Lung (tissue), 11 donors: ENCODE measurements at regions not wholly inside any gene's neighbourhood (a gene's known extent, or its start where the extent isn't known, plus 50 kb on each side); places are given as distances from the start of the nearest gene placed in this dataset.
A peak's percentile ranks its signal among the peaks of the same experiment; 100 is the strongest.

Experiments used
- ATAC-seq: fragments of 200-7000 bp; cut with Tn5 transposase; one replicate; pipeline ENCODE4 v1.9.1; 2020; ENCODE audit warnings: moderate number of reproducible peaks; ENCODE audit not compliant: insufficient read depth, low FRiP score
- DNase-seq, 3 donors: peaks; one replicate each; pipeline ENCODE4 v3.0.0-alpha.2; 2013 to 2017
- H3K27ac ChIP-seq, 2 donors: one replicate each; pipeline ENCODE4 v1.5.1; 2013; ENCODE audit warnings: mild to moderate bottlenecking in 2 of 2, moderate library complexity in 2 of 2, control low read depth in 1 of 2, inconsistent platforms in 1 of 2, low read depth in 1 of 2, low read length in 1 of 2
- H3K27me3 ChIP-seq, 3 donors: one replicate each; pipeline ENCODE4 v1.5.1; 2013; ENCODE audit warnings: low read length in 2 of 3; ENCODE audit not compliant: control insufficient read depth in 3 of 3, insufficient read depth in 3 of 3
- H3K36me3 ChIP-seq, 4 donors: one replicate each; pipeline ENCODE4 v1.5.1; 2013; ENCODE audit warnings: low read length in 4 of 4, mild to moderate bottlenecking in 1 of 4, moderate library complexity in 1 of 4; ENCODE audit not compliant: control insufficient read depth in 4 of 4, insufficient read depth in 4 of 4
- H3K4me1 ChIP-seq, 5 donors: one replicate each; pipeline ENCODE4 v1.5.1; 2013; ENCODE audit warnings: low read length in 5 of 5, mild to moderate bottlenecking in 2 of 5, moderate library complexity in 1 of 5; ENCODE audit not compliant: control insufficient read depth in 5 of 5, insufficient read depth in 5 of 5
- H3K4me3 ChIP-seq: one replicate; pipeline ENCODE4 v1.5.1; 2013; ENCODE audit warnings: mild to moderate bottlenecking, control low read depth, moderate library complexity
- H3K9ac ChIP-seq, 2 donors: one replicate each; pipeline ENCODE4 v1.5.1; 2013; ENCODE audit warnings: low read length in 2 of 2, control low read depth in 1 of 2; ENCODE audit not compliant: insufficient read depth in 1 of 2
- H3K9me3 ChIP-seq, 4 donors: one replicate each; pipeline ENCODE4 v1.5.1; 2013; ENCODE audit warnings: low read length in 3 of 4, mild to moderate bottlenecking in 1 of 4, moderate library complexity in 1 of 4; ENCODE audit not compliant: control insufficient read depth in 4 of 4, insufficient read depth in 3 of 4
- WGBS, 2 donors: extraction: QIAGEN DNeasy Blood & Tissue Kit; methylation state at CpG; one replicate each; pipeline ENCODE4 v1.1.7; 2013; 5-methylcytosine and 5-hydroxymethylcytosine counted together
- TF ChIP-seq, protein P1 (sequence below): IDR thresholded peaks from 2 replicates; pipeline ENCODE4 v1.5.1; 2012; ENCODE audit warnings: mild to moderate bottlenecking; ENCODE audit errors: control extremely low read depth, extremely low read depth
- donor health status: control.
- donor health status: control.
- donor health status: Bipolar disorder and iron deficiency.
- donor health status: healthy.
- donor health status: DM: yes; HTN: yes; CAD: no.

GRCh38 chr10:3398825-3399646, 226.5 kb upstream of the PITRM1 start:
- TF ChIP-seq, protein P1, sequence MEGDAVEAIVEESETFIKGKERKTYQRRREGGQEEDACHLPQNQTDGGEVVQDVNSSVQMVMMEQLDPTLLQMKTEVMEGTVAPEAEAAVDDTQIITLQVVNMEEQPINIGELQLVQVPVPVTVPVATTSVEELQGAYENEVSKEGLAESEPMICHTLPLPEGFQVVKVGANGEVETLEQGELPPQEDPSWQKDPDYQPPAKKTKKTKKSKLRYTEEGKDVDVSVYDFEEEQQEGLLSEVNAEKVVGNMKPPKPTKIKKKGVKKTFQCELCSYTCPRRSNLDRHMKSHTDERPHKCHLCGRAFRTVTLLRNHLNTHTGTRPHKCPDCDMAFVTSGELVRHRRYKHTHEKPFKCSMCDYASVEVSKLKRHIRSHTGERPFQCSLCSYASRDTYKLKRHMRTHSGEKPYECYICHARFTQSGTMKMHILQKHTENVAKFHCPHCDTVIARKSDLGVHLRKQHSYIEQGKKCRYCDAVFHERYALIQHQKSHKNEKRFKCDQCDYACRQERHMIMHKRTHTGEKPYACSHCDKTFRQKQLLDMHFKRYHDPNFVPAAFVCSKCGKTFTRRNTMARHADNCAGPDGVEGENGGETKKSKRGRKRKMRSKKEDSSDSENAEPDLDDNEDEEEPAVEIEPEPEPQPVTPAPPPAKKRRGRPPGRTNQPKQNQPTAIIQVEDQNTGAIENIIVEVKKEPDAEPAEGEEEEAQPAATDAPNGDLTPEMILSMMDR: no peak
- ATAC-seq (no peak), DNase-seq (peak in 1 of 3 donors; percentile 66)
- no peak overlapping the region for H3K9ac ChIP-seq
- H3K9me3 ChIP-seq: peaks cover 0 to 3% (median 0%) of the 10 kb centered on the region in 4 donors
- 78 to 85% methylated on average over 46 of the region's 46 CpGs for WGBS, 2 donors
- peaks cover 0 to 31% (median 14%) of the 10 kb centered on the region in 5 donors for H3K4me1 ChIP-seq
- H3K36me3 ChIP-seq: no peaks in the 10 kb centered on the region
- H3K4me3 ChIP-seq: no peak overlapping the region
- peak overlapping the region in 1 of 2 donors; percentile 57 for H3K27ac ChIP-seq
- H3K27me3 ChIP-seq: no peaks in the 10 kb centered on the region

- WGBS, 2 donors: 91 to 94% methylated on average over 23 of the region's 23 CpGs
- ATAC-seq: no peak
- Histone ChIP-seq H3K4me1 (peaks cover 0 to 31% (median 14%) of the 10 kb centered on the region in 5 donors), H3K27ac (no peak overlapping the region), H3K4me3 (no peak overlapping the region), H3K27me3 (no peaks in the 10 kb centered on the region), H3K36me3 (no peaks in the 10 kb centered on the region), H3K9me3 (peaks cover 0 to 3% (median 0%) of the 10 kb centered on the region in 4 donors), H3K9ac (no peak overlapping the region)
- no peak for DNase-seq
- TF ChIP-seq, protein P1: no peak
These were observed 225.3 kb upstream of the PITRM1 start for GRCh38 chr10:3397846-3398245.

- H3K36me3 ChIP-seq: no peaks in the 10 kb centered on the region
- H3K9ac ChIP-seq: no peak overlapping the region
- no peaks in the 10 kb centered on the region for H3K27me3 ChIP-seq
- TF ChIP-seq, protein P1: no peak
- 88 to 91% methylated on average over 4 of the region's 4 CpGs for WGBS, 2 donors
- DNase-seq (no peak), ATAC-seq (no peak)
- peaks cover 0 to 3% (median 0%) of the 10 kb centered on the region in 4 donors for H3K9me3 ChIP-seq
- H3K27ac ChIP-seq: no peak overlapping the region
- H3K4me1 ChIP-seq: peaks cover 0 to 31% (median 14%) of the 10 kb centered on the region in 5 donors
- no peak overlapping the region for H3K4me3 ChIP-seq
These were observed 224.6 kb upstream of the PITRM1 start for GRCh38 chr10:3397231-3397630.
